Neural crest cell (in vitro differentiated cells): ENCODE measurements at regions not wholly inside any gene's neighbourhood (a gene's known extent, or its start where the extent isn't known, plus 50 kb on each side); places are given as distances from the start of the nearest gene placed in this dataset.

ENCODE experiments used
- DNase-seq: peaks from one replicate; pipeline ENCODE4 v3.0.0; 2021; ENCODE audit warnings: low read depth, mixed read lengths, low spot score
- H3K27ac Mint-ChIP-seq: one replicate; pipeline ENCODE4 v1.8.0; 2021; ENCODE audit warnings: mild to moderate bottlenecking, mixed read lengths; ENCODE audit not compliant: unreplicated experiment
- H3K27me3 Mint-ChIP-seq: 2 replicates; pipeline ENCODE4 v1.8.0; 2021; ENCODE audit warnings: low read depth, mild to moderate bottlenecking, mixed read lengths
- H3K36me3 Mint-ChIP-seq: 2 replicates; pipeline ENCODE4 v1.8.0; 2021; ENCODE audit warnings: low read depth, mild to moderate bottlenecking, mixed read lengths
- H3K4me1 Mint-ChIP-seq: 2 replicates; pipeline ENCODE4 v1.8.0; 2021; ENCODE audit warnings: mixed read lengths
- H3K4me3 Mint-ChIP-seq: one replicate; pipeline ENCODE4 v1.8.0; 2021; ENCODE audit warnings: mild to moderate bottlenecking, mixed read lengths
- H3K9me3 Mint-ChIP-seq: 2 replicates; pipeline ENCODE4 v1.8.0; 2021; ENCODE audit warnings: mixed read lengths
- CTCF ChIP-seq: fragments of 200-600 bp; sonication (generic); conservative IDR thresholded peaks from 2 replicates; pipeline ENCODE4 v1.5.0; 2021; ENCODE audit warnings: antibody characterized with exemption, mild to moderate bottlenecking

- Mint-ChIP-seq H3K4me3 (no peak overlapping the region), H3K9me3 (peaks cover 6% of the 10 kb centered on the region), H3K27me3 (no peaks in the 10 kb centered on the region), H3K27ac (no peak overlapping the region), H3K36me3 (peaks cover under 1% of the 10 kb centered on the region), H3K4me1 (no peaks in the 10 kb centered on the region)
- no peak for TF ChIP-seq CTCF
- no peak for DNase-seq
Observed at GRCh38 chr4:133014473-133015135, 134.5 kb upstream of the PCDH10 start.

- no peak overlapping the region for H3K4me3 Mint-ChIP-seq
- no peak overlapping the region for H3K27ac Mint-ChIP-seq
- no peaks in the 10 kb centered on the region for H3K27me3 Mint-ChIP-seq
- TF ChIP-seq CTCF = no peak
- H3K4me1 Mint-ChIP-seq = no peaks in the 10 kb centered on the region
- H3K36me3 Mint-ChIP-seq = no peaks in the 10 kb centered on the region
- H3K9me3 Mint-ChIP-seq = peaks cover 8% of the 10 kb centered on the region
- no peak for DNase-seq
Observed at GRCh38 chr4:133045288-133045687, 103.8 kb upstream of the PCDH10 start.

GRCh38 chr4:133046156-133046555 lies 102.9 kb upstream of the PCDH10 start:
- no peak for TF ChIP-seq CTCF
- Mint-ChIP-seq H3K9me3 (peaks cover 10% of the 10 kb centered on the region), H3K27ac (no peak overlapping the region), H3K36me3 (no peaks in the 10 kb centered on the region), H3K4me3 (no peak overlapping the region), H3K27me3 (no peaks in the 10 kb centered on the region), H3K4me1 (no peaks in the 10 kb centered on the region)
- no peak for DNase-seq

DNA sequence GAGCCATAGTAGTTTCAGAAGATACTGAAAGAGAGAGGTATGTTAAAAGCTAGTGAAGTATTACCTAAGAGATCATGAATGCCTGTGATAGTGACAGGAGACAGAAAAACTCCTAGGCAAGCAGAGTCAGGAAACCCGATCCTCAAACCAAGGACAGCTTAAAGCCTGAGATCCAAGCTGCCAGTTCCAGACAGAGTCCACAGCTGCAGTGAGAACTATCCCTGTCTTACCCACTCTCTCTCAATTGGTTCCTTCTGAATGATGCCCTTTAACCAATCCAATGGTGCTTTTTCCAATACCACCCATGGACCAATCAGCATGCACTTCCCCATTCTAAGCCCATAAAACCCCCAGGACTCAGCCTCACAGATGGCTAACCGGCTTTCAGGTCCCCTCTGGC lies 90.4 kb upstream of the PCDH10 start:
- no peaks in the 10 kb centered on the region for H3K4me1 Mint-ChIP-seq
- no peak for DNase-seq

DNA sequence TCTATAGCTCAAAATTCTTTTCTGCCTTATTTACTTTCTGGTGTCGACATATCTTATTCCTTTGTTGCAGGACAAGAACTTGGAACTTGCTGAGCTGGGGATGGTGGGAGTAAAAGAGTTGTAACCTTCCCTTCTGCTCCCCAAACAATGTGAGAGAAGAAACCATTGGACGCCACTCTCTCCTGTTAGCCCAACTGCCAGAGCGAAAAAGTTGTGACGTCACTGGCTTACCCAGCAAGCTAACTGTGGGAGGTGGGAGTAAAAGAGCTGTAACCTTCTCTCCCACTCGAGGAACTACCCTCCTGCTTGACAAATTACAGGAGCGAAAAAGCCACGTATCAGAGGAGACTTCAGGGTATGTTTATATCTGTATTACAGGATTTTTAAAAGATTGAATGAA lies 90.0 kb upstream of the PCDH10 start:
- no peaks in the 10 kb centered on the region for H3K4me1 Mint-ChIP-seq
- no peak overlapping the region for H3K27ac Mint-ChIP-seq
- no peaks in the 10 kb centered on the region for H3K9me3 Mint-ChIP-seq
- H3K27me3 Mint-ChIP-seq = no peaks in the 10 kb centered on the region
- no peaks in the 10 kb centered on the region for H3K36me3 Mint-ChIP-seq
- no peak overlapping the region for H3K4me3 Mint-ChIP-seq
- DNase-seq = no peak
- TF ChIP-seq CTCF = no peak

More for the DNA sequence above, 90.4 kb upstream of the PCDH10 start:
- no peaks in the 10 kb centered on the region for H3K9me3 Mint-ChIP-seq
- H3K36me3 Mint-ChIP-seq = no peaks in the 10 kb centered on the region
- no peak for TF ChIP-seq CTCF
- H3K27me3 Mint-ChIP-seq = no peaks in the 10 kb centered on the region
- no peak overlapping the region for H3K4me3 Mint-ChIP-seq
- H3K27ac Mint-ChIP-seq = no peak overlapping the region
